K562 (cell line): ENCODE measurements at regions not wholly inside any gene's neighbourhood (a gene's known extent, or its start where the extent isn't known, plus 50 kb on each side); places are given as distances from the start of the nearest gene placed in this dataset.

ENCODE experiments used
- ATAC-seq: fragments of 200-7000 bp; cut with Tn5 transposase; 3 replicates; pipeline ENCODE4 v1.9.1; 2020; ENCODE audit warnings: moderate library complexity
- BruUV-seq: library from RNA; stranded (reverse); fragments of 400-500 nt; replicated peaks from 2 replicates; lab custom pipeline; 2021; lab: Mats Ljungman, UMichigan
- CTCF ChIA-PET: fragments of 300-600 bp; formaldehyde crosslinking; extraction: SDS; loops from one replicate; lab custom pipeline; 2021; ENCODE audit warnings: low intra/inter-chr PET ratio; lab: Yijun Ruan, JAX
- POLR2A ChIA-PET: fragments of 300-600, 350-650 bp; sonication (Branson Sonifier 250); formaldehyde crosslinking; extraction: SDS; loops from one replicate; lab custom pipeline; 2021; ENCODE audit warnings: antibody characterized with exemption, inconsistent platforms; lab: Yijun Ruan, JAX
- DNase-seq, 4 experiments: peaks; one replicate each; pipeline versions ENCODE4 v3.0.0 to v3.0.0-alpha.2; 2011 to 2018; ENCODE audit warnings: low spot score in 3 of 4, mixed read lengths in 3 of 4; ENCODE audit errors: extremely low read depth in 1 of 4
- FAIRE-seq: peaks from 2 replicates; lab custom pipeline; 2011; peaks lifted over from hg19 to GRCh38; lab: Jason Lieb, UNC
- H2AFZ ChIP-seq: 2 replicates; pipeline ENCODE4 v1.6.0; 2011; ENCODE audit warnings: low read depth, low read length, control low read depth, inconsistent platforms
- H3K27ac ChIP-seq: fragments of 200-600 bp; 3 replicates; pipeline ENCODE4 v1.8.0; 2011; ENCODE audit warnings: low read depth, mild to moderate bottlenecking, control low read depth, inconsistent platforms, low read length, moderate library complexity, mixed read lengths; ENCODE audit errors: extremely low read depth
- H3K27me3 ChIP-seq, 2 experiments: fragments of 300-600 bp in 1 of 2; 2 replicates in 1 of 2; 3 replicates in 1 of 2; pipeline versions ENCODE4 v1.6.0 to v1.8.0; 2011; ENCODE audit warnings: inconsistent platforms in 2 of 2, low read length in 2 of 2, mild to moderate bottlenecking in 1 of 2, mixed read lengths in 1 of 2, moderate library complexity in 1 of 2; ENCODE audit not compliant: control insufficient read depth in 2 of 2, insufficient read depth in 2 of 2
- H3K36me3 ChIP-seq: fragments of 300-600 bp; 3 replicates; pipeline ENCODE4 v1.8.0; 2011; ENCODE audit warnings: mild to moderate bottlenecking, low read length, inconsistent platforms; ENCODE audit not compliant: control insufficient read depth, insufficient read depth
- H3K4me1 ChIP-seq, 2 experiments: fragments of 200-600 bp in 1 of 2; replicated peaks in 1 of 2; 2 replicates in 1 of 2; 3 replicates in 1 of 2; pipeline versions ENCODE4 v1.5.1 to v1.8.0; 2011; ENCODE audit warnings: inconsistent platforms in 2 of 2, low read length in 2 of 2, mild to moderate bottlenecking in 1 of 2, mixed read lengths in 1 of 2, moderate library complexity in 1 of 2; ENCODE audit not compliant: control insufficient read depth in 2 of 2, insufficient read depth in 2 of 2
- H3K4me2 ChIP-seq: 2 replicates; pipeline ENCODE4 v1.6.1; 2011; ENCODE audit warnings: low read length, control low read depth, inconsistent platforms, mixed read lengths; ENCODE audit not compliant: insufficient read depth
- H3K4me3 ChIP-seq: fragments of 200-600 bp; sonication (generic), shearing (Covaris generic); 2 replicates; pipeline ENCODE4 v1.5.1; 2016; ENCODE audit warnings: control low read depth, inconsistent platforms
- H3K79me2 ChIP-seq: fragments of 200-600 bp; 3 replicates; pipeline ENCODE4 v1.8.0; 2011; ENCODE audit warnings: low read length, inconsistent platforms; ENCODE audit not compliant: control insufficient read depth, insufficient read depth
- H3K9ac ChIP-seq, 2 experiments: 2 replicates each; pipeline versions ENCODE4 v1.6.0 to v1.6.1; 2011; ENCODE audit warnings: low read depth in 2 of 2, low read length in 2 of 2, control low read depth in 1 of 2, inconsistent platforms in 1 of 2, mild to moderate bottlenecking in 1 of 2, mixed read lengths in 1 of 2; ENCODE audit not compliant: insufficient read depth in 1 of 2
- H3K9me1 ChIP-seq: one replicate; pipeline ENCODE4 v1.6.0; 2011; ENCODE audit warnings: inconsistent platforms, mild to moderate bottlenecking, low read length, moderate library complexity; ENCODE audit not compliant: control insufficient read depth, insufficient read depth
- H3K9me3 ChIP-seq: replicated peaks from 2 replicates; pipeline ENCODE4 v1.5.1; 2011; ENCODE audit warnings: low read depth, low read length, inconsistent platforms; ENCODE audit not compliant: control insufficient read depth, insufficient read depth
- H4K20me1 ChIP-seq: replicated peaks from 2 replicates; pipeline ENCODE4 v1.6.1; 2011; ENCODE audit warnings: low read length, inconsistent platforms, mixed read lengths; ENCODE audit not compliant: control insufficient read depth, insufficient read depth
- CTCF ChIP-seq, 3 experiments: IDR thresholded peaks in 2 of 3; conservative IDR thresholded peaks in 1 of 3; 2 replicates each; pipeline ENCODE4 v1.5.1; 2011 to 2012; ENCODE audit warnings: low read length in 3 of 3, mild to moderate bottlenecking in 3 of 3, control low read depth in 2 of 3, improper control_type of control experiment in 1 of 3, inconsistent platforms in 1 of 3, low read depth in 1 of 3, mixed read lengths in 1 of 3, moderate library complexity in 1 of 3; ENCODE audit not compliant: insufficient read depth in 2 of 3
- DIDO1 ChIP-seq: fragments of 450-650 bp; IDR thresholded peaks from 2 replicates; pipeline ENCODE4 v1.6.1; 2016; ENCODE audit warnings: low read depth, missing biosample characterization, missing genetic modification characterization
- MYC ChIP-seq, 2 experiments: fragments of 250-450 bp in 1 of 2; sonication (Bioruptor Pico) in 1 of 2; IDR thresholded peaks; 2 replicates each; pipeline versions ENCODE4 v1.5.1 to v1.6.1; 2012 to 2021; ENCODE audit warnings: low read depth in 2 of 2, borderline replicate concordance in 1 of 2, improper control_type of control experiment in 1 of 2, low read length in 1 of 2, mild to moderate bottlenecking in 1 of 2, moderate library complexity in 1 of 2
- RAD21 ChIP-seq, 2 experiments: fragments of 250-450 bp in 1 of 2; fragments of 450-650 bp in 1 of 2; sonication (Bioruptor Pico) in 1 of 2; formaldehyde crosslinking in 1 of 2; IDR thresholded peaks in 1 of 2; conservative IDR thresholded peaks in 1 of 2; 2 replicates each; pipeline versions ENCODE4 v1.4.0 to v1.8.0; 2020 to 2022; ENCODE audit warnings: mild to moderate bottlenecking in 2 of 2, moderate library complexity in 1 of 2
- RNF2 ChIP-seq: sonication (generic); IDR thresholded peaks from 2 replicates; pipeline ENCODE4 v1.6.1; 2016
- XRCC3 ChIP-seq: fragments of 450-650 bp; IDR thresholded peaks from 2 replicates; pipeline ENCODE4 v1.6.1; 2017; ENCODE audit warnings: mild to moderate bottlenecking, moderate library complexity
- ZNF239 ChIP-seq: fragments of 250-450 bp; sonication (Bioruptor Pico); IDR thresholded peaks from 2 replicates; pipeline ENCODE4 v1.4.0; 2020; ENCODE audit warnings: mild to moderate bottlenecking
- WGBS: fragments of 100-300 bp; shearing (Covaris generic); methylation state at CpG from one replicate; pipeline ENCODE4 v1.1.6; 2016; ENCODE audit warnings: low coverage, mixed read lengths; ENCODE audit not compliant: insufficient coverage; ENCODE audit errors: missing lambda C conversion rate; 5-methylcytosine and 5-hydroxymethylcytosine counted together
- in situ Hi-C: fragments of 300-500 bp; cut with MboI; formaldehyde crosslinking; loops from 4 replicates; pipeline ENCODE4 v1.15.0; 2018; ENCODE audit warnings: inconsistent platforms, mixed read lengths
- intact Hi-C: fragments of 100-400 bp; cut with micrococcal nuclease; formaldehyde crosslinking; loops from 2 replicates; pipeline ENCODE4 v1.14.2; 2022

DNA sequence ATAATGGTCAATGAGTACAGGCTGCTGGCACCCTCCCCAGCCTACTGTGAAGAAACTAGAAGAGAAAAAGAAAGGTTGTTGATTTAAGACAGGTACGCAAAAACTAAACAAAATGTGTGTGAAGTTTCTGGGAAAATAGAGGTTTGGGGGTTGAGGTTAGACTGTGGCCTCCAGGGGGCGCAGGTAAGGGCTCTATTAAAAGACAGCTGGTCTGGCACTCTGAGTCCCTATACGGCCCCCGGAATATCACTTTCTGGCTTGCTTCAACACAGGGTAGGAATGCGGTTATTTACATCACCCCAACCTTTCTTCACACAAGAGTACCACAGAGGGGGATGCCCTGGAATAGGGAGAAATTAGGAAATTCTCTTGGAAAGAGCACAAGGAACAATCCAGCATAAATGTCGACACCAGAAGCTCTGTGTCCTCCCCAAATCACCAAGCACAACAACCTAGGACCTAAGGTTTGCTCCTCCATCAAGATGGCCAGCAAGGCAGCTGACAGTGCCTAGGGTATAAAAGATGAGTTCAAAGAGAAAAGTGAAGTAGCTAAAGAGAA is 480.8 kb upstream of the KLHL29 start:
- ChIA-PET POLR2A (no interaction called here), CTCF (no interaction called here)
- Histone ChIP-seq H2AFZ (no peak overlapping the region), H3K4me3 (no peak overlapping the region), H3K36me3 (no peaks in the 10 kb centered on the region), H4K20me1 (no peaks in the 10 kb centered on the region), H3K27me3 (no peaks in the 10 kb centered on the region), H3K9me3 (no peaks in the 10 kb centered on the region), H3K27ac (no peak overlapping the region), H3K9me1 (no peaks in the 10 kb centered on the region), H3K4me1 (no peaks in the 10 kb centered on the region), H3K4me2 (no peak overlapping the region), H3K9ac (no peak overlapping the region), H3K79me2 (no peaks in the 10 kb centered on the region)
- FAIRE-seq = no peak
- BruUV-seq = no TSS peak
- peak; percentile 19 to 47 (median 38); a peak in 2 of 6 replicates for TF ChIP-seq CTCF (IDR thresholded peaks at IDR 0.05 in 2 of 3, conservative IDR thresholded peaks at IDR 0.05 in 1 of 3; ENCODE audit: insufficient read depth in 2 of 3, low read depth in 1 of 3, low read length in 3 of 3)
- TF ChIP-seq XRCC3 = no peak
- 0 out of 4 replicates have a peak, but pooled peaks of 1 of the 2 experiments have one; percentile 15 for TF ChIP-seq RAD21 (CRISPR knock-in tag; conservative IDR thresholded peaks at IDR 0.05 in 1 of 2, IDR thresholded peaks at IDR 0.05 in 1 of 2)
- no peak for TF ChIP-seq MYC (IDR thresholded peaks at IDR 0.05; ENCODE audit: low read depth, low read length)
- no peak for TF ChIP-seq MYC (CRISPR knock-in tag; IDR thresholded peaks at IDR 0.05; ENCODE audit: borderline replicate concordance, low read depth)
- TF ChIP-seq DIDO1 (tag) = no peak
- no peak for TF ChIP-seq RNF2
- TF ChIP-seq ZNF239 = no peak
- DNase-seq = peak; percentile 18 to 33 (median 30)
- in situ Hi-C loops = no loop called here
- 6% methylated on average over 6 of the region's 6 CpGs for WGBS
- ATAC-seq = peak; percentile 47; the same call in 1 of the 3 replicates
- intact Hi-C loops = no loop called here
